RWPE2 (cell line): ENCODE measurements at regions not wholly inside any gene's neighbourhood (a gene's known extent, or its start where the extent isn't known, plus 50 kb on each side); places are given as distances from the start of the nearest gene placed in this dataset.

Source experiments
- ATAC-seq: fragments of 200-7000 bp; cut with Tn5 transposase; 3 replicates; pipeline ENCODE4 v1.9.1; 2021; ENCODE audit warnings: low read depth
- DNase-seq: peaks from one replicate; pipeline ENCODE4 v3.0.0-alpha.2; 2020; ENCODE audit warnings: low spot score
- H3K27ac ChIP-seq: fragments of 450-650 bp; 2 replicates; pipeline ENCODE4 v1.5.1; 2017; ENCODE audit warnings: mild to moderate bottlenecking; ENCODE audit not compliant: poor library complexity, severe bottlenecking
- H3K27me3 ChIP-seq: fragments of 250-450 bp; sonication (Bioruptor Pico); 2 replicates; pipeline ENCODE4 v1.5.1; 2021; ENCODE audit warnings: mild to moderate bottlenecking, moderate library complexity; ENCODE audit not compliant: insufficient read depth, poor library complexity, severe bottlenecking
- H3K36me3 ChIP-seq: fragments of 250-450 bp; sonication (Bioruptor Pico); 2 replicates; pipeline ENCODE4 v1.5.1; 2020; ENCODE audit warnings: low read depth, mild to moderate bottlenecking, moderate library complexity
- H3K4me1 ChIP-seq: fragments of 250-450 bp; sonication (Bioruptor Pico); 2 replicates; pipeline ENCODE4 v1.5.1; 2021; ENCODE audit warnings: mild to moderate bottlenecking, moderate library complexity; ENCODE audit not compliant: insufficient read depth, poor library complexity, severe bottlenecking
- H3K4me3 ChIP-seq: fragments of 250-450 bp; sonication (Bioruptor Pico); 2 replicates; pipeline ENCODE4 v1.5.1; 2021; ENCODE audit warnings: mild to moderate bottlenecking, moderate library complexity; ENCODE audit not compliant: severe bottlenecking
- H3K9me3 ChIP-seq: fragments of 250-450 bp; sonication (Bioruptor Pico); 2 replicates; pipeline ENCODE4 v1.5.1; 2021; ENCODE audit warnings: mild to moderate bottlenecking, moderate library complexity; ENCODE audit not compliant: severe bottlenecking
- TF ChIP-seq, protein P1 (sequence below): fragments of 450-650 bp; IDR thresholded peaks from one replicate; pipeline ENCODE4 v1.5.1; 2017; ENCODE audit warnings: mild to moderate bottlenecking, moderate library complexity; ENCODE audit not compliant: poor library complexity, severe bottlenecking

DNA sequence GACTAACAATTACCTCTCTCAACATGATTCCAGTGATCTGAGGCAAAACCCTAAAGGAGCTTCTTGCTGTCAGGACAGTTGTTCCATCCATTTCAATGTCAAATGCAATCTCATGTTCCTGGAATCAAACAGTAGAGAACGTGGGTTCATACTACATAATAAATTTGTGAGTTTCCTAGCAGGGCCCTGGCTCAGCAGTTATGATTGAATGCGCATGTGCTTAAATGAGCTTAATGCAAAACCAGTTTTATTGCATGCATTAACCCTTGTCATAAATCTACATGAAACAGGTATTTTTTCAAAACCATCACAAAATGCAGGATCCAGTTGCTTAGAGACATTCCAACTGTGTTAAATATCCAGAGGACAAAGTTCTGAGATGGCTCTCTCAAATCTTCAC, 225.4 kb upstream of the TMEM72 start:
- no peaks in the 10 kb centered on the region for H3K4me1 ChIP-seq
- H3K36me3 ChIP-seq = no peaks in the 10 kb centered on the region
- DNase-seq = no peak
- no peaks in the 10 kb centered on the region for H3K27me3 ChIP-seq
- no peak overlapping the region for H3K27ac ChIP-seq
- TF ChIP-seq, protein P1, sequence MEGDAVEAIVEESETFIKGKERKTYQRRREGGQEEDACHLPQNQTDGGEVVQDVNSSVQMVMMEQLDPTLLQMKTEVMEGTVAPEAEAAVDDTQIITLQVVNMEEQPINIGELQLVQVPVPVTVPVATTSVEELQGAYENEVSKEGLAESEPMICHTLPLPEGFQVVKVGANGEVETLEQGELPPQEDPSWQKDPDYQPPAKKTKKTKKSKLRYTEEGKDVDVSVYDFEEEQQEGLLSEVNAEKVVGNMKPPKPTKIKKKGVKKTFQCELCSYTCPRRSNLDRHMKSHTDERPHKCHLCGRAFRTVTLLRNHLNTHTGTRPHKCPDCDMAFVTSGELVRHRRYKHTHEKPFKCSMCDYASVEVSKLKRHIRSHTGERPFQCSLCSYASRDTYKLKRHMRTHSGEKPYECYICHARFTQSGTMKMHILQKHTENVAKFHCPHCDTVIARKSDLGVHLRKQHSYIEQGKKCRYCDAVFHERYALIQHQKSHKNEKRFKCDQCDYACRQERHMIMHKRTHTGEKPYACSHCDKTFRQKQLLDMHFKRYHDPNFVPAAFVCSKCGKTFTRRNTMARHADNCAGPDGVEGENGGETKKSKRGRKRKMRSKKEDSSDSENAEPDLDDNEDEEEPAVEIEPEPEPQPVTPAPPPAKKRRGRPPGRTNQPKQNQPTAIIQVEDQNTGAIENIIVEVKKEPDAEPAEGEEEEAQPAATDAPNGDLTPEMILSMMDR = no peak
- ATAC-seq = no peak
- H3K4me3 ChIP-seq = no peak overlapping the region
- no peaks in the 10 kb centered on the region for H3K9me3 ChIP-seq

DNA sequence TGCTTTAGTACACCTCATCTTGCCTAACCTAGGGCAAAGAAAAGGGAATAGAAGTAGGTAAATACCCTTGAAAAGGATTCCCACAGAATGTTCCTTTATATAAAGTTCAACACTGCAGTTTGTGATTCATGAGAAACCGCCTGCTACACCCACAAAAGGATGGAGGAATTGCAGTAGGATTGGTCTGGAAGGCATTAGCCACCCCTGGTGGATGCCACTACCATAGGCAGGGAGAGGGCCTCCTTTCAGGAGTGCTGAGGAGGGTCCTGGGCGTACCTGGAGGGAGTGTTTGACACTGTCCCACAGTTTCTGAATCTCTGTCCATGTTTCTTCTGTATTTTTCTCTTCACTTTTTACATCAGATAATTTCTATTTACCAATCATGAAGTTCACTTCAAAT, 221.8 kb upstream of the TMEM72 start:
- H3K4me3 ChIP-seq = no peak overlapping the region
- no peak for ATAC-seq
- no peaks in the 10 kb centered on the region for H3K27me3 ChIP-seq
- DNase-seq = no peak
- H3K27ac ChIP-seq = no peak overlapping the region
- H3K9me3 ChIP-seq = no peaks in the 10 kb centered on the region
- no peaks in the 10 kb centered on the region for H3K36me3 ChIP-seq
- no peaks in the 10 kb centered on the region for H3K4me1 ChIP-seq
- TF ChIP-seq, protein P1 = no peak

GRCh38 chr10:44696496-44696895, 214.6 kb upstream of the TMEM72 start:
- DNase-seq = no peak
- Histone ChIP-seq H3K36me3 (no peaks in the 10 kb centered on the region), H3K27me3 (no peaks in the 10 kb centered on the region), H3K9me3 (peaks cover 5% of the 10 kb centered on the region), H3K27ac (no peak overlapping the region), H3K4me3 (no peak overlapping the region), H3K4me1 (no peaks in the 10 kb centered on the region)
- TF ChIP-seq, protein P1 = no peak
- ATAC-seq = no peak

DNA sequence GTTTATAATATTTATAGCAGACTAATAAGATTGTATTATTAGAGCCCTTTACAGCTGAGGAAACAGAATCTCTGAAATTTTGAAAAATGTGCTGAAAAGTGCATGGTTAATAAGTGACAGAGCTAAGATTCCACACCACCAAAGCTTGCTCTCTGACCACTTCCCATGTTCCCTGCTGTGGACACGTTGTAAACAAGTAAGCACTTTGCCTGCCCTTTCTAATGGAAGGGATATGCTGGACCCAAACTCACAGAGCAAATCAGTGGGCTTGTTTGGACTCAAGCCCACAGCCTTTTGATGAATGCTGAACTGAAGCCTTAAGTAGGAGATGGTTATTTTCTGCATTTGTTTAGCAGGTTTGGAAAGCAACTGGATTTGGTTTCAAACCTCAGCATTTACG, 214.0 kb upstream of the TMEM72 start:
- H3K36me3 ChIP-seq = no peaks in the 10 kb centered on the region
- no peak overlapping the region for H3K4me3 ChIP-seq
- no peak for ATAC-seq
- H3K4me1 ChIP-seq = no peaks in the 10 kb centered on the region
- H3K27me3 ChIP-seq = no peaks in the 10 kb centered on the region
- no peak overlapping the region for H3K27ac ChIP-seq
- no peak for DNase-seq
- TF ChIP-seq, protein P1 = no peak
- H3K9me3 ChIP-seq = peaks cover 9% of the 10 kb centered on the region

GRCh38 chr10:44702531-44702930, 208.6 kb upstream of the TMEM72 start:
- ATAC-seq (no peak), DNase-seq (no peak)
- no peaks in the 10 kb centered on the region for H3K36me3 ChIP-seq
- TF ChIP-seq, protein P1 = no peak
- peak overlapping the region; percentile 87 for H3K27ac ChIP-seq
- peaks cover 9% of the 10 kb centered on the region for H3K9me3 ChIP-seq
- H3K27me3 ChIP-seq = no peaks in the 10 kb centered on the region
- no peak overlapping the region for H3K4me3 ChIP-seq
- peaks cover 27% of the 10 kb centered on the region for H3K4me1 ChIP-seq
